C4-2B (cell line): ENCODE measurements at regions not wholly inside any gene's neighbourhood (a gene's known extent, or its start where the extent isn't known, plus 50 kb on each side); places are given as distances from the start of the nearest gene placed in this dataset.

Experiments used
- CTCF ChIP-seq: fragments of 450-650 bp; conservative IDR thresholded peaks from 2 replicates; pipeline ENCODE4 v1.5.1; 2017; ENCODE audit warnings: mild to moderate bottlenecking
- ZFX ChIP-seq: fragments of 450-650 bp; IDR thresholded peaks from 2 replicates; pipeline ENCODE4 v1.6.1; 2017

GRCh38 chr15:37480482-37480881 lies 380.1 kb upstream of the MEIS2 start:
- TF ChIP-seq CTCF, result no peak
- no peak for TF ChIP-seq ZFX
